ENCODE measurements at regions not wholly inside any gene's neighbourhood (a gene's known extent, or its start where the extent isn't known, plus 50 kb on each side); places are given as distances from the start of the nearest gene placed in this dataset.

- intact Hi-C loops (cut with micrococcal nuclease) = no loop called here
- H3K27me3 Mint-ChIP-seq (ENCODE audit: low read depth in 2 of 2) = peaks cover 12 to 44% of the 10 kb centered on the region in 2 donors
- H3K27me3 ChIP-seq (ENCODE audit: control insufficient read depth, insufficient read depth, low read length) = no peaks in the 10 kb centered on the region
- no peaks in the 10 kb centered on the region for H3K4me1 Mint-ChIP-seq
- DNase-seq (no peak), ATAC-seq (no peak)
- H3K9me3 Mint-ChIP-seq = no peaks in the 10 kb centered on the region
- no peaks in the 10 kb centered on the region for H3K9me3 ChIP-seq (ENCODE audit: control insufficient read depth, insufficient read depth, low read length)
- no peaks in the 10 kb centered on the region for H3K36me3 ChIP-seq (ENCODE audit: control insufficient read depth, insufficient read depth, low read length)
- 67% methylated on average over 3 of the region's 3 CpGs for WGBS (ENCODE audit: insufficient coverage)
- H3K4me1 ChIP-seq (ENCODE audit: control insufficient read depth, insufficient read depth, low read length) = no peaks in the 10 kb centered on the region
- H3K27ac Mint-ChIP-seq = no peak overlapping the region
- TF ChIP-seq CTCF (IDR thresholded peaks at IDR 0.05) = no peak
- H3K4me3 Mint-ChIP-seq = no peak overlapping the region
- H3K4me3 ChIP-seq (ENCODE audit: low read length) = no peak overlapping the region
- H3K27ac ChIP-seq (ENCODE audit: low read length) = no peak overlapping the region
- no peaks in the 10 kb centered on the region for H3K36me3 Mint-ChIP-seq
Measured at GRCh38 chr3:38987456-38987855, 64.3 kb downstream of the SCN11A start.

DNA sequence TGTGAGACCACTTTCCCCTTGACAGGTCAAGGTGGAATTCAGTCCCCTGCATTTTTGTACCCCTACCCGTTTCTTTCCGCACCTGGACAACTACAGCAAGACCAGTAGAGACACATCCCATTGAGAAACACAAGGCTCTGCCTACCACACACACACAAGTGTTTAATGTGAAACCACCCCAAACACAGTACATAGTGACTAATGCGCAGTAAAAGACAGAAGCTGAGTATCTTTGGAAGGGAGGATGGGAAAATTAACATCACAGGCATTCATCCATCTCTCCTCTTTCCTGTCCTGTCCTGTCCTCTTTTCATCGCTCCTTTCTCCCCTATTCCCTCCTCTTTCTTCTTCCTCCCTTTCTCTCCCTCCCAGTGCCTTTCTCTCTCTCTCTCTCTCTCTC, 64.8 kb downstream of the SCN11A start:
- Mint-ChIP-seq H3K4me1 (no peaks in the 10 kb centered on the region), H3K27me3 (ENCODE audit: low read depth in 2 of 2) (peaks cover 10 to 39% of the 10 kb centered on the region in 2 donors), H3K36me3 (no peaks in the 10 kb centered on the region), H3K27ac (no peak overlapping the region), H3K4me3 (no peak overlapping the region), H3K9me3 (no peaks in the 10 kb centered on the region)
- intact Hi-C loops (cut with micrococcal nuclease) = no loop called here
- 86% methylated on average over 3 of the region's 4 CpGs for WGBS (ENCODE audit: insufficient coverage)
- no peaks in the 10 kb centered on the region for H3K36me3 ChIP-seq (ENCODE audit: control insufficient read depth, insufficient read depth, low read length)
- no peak for ATAC-seq
- no peaks in the 10 kb centered on the region for H3K9me3 ChIP-seq (ENCODE audit: control insufficient read depth, insufficient read depth, low read length)
- DNase-seq = no peak
- H3K27ac ChIP-seq (ENCODE audit: low read length) = no peak overlapping the region
- H3K4me3 ChIP-seq (ENCODE audit: low read length) = no peak overlapping the region
- H3K4me1 ChIP-seq (ENCODE audit: control insufficient read depth, insufficient read depth, low read length) = no peaks in the 10 kb centered on the region
- no peak for TF ChIP-seq CTCF (IDR thresholded peaks at IDR 0.05)
- no peaks in the 10 kb centered on the region for H3K27me3 ChIP-seq (ENCODE audit: control insufficient read depth, insufficient read depth, low read length)

DNA sequence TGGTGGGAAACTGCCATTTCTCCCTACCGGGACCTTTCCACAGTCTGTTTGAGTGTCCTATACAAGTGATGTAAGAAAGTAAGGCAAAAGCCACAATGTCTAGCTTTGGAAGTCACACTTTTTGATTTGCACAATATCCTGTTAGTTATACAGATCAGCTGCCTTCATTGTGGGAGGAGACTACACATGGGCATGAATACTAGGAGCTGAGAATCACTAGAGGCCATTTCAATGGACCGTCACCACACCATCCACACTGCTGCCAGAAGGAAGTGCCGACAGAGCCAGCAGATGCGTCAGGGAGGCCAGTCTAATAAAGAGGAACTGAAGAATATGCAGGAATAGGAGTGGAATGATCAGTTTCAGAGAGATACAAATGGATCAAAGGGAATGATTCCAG, 65.8 kb downstream of the SCN11A start:
- intact Hi-C loops (cut with micrococcal nuclease) = no loop called here
- no peaks in the 10 kb centered on the region for H3K36me3 ChIP-seq (ENCODE audit: control insufficient read depth, insufficient read depth, low read length)
- H3K27me3 ChIP-seq (ENCODE audit: control insufficient read depth, insufficient read depth, low read length) = no peaks in the 10 kb centered on the region
- H3K4me3 Mint-ChIP-seq = no peak overlapping the region
- DNase-seq = no peak
- no peaks in the 10 kb centered on the region for H3K4me1 Mint-ChIP-seq
- no peak overlapping the region for H3K27ac ChIP-seq (ENCODE audit: low read length)
- ATAC-seq = no peak
- 84% methylated on average over 4 of the region's 4 CpGs for WGBS (ENCODE audit: insufficient coverage)
- no peak for TF ChIP-seq CTCF (IDR thresholded peaks at IDR 0.05)
- peaks cover 10 to 46% of the 10 kb centered on the region in 2 donors for H3K27me3 Mint-ChIP-seq (ENCODE audit: low read depth in 2 of 2)
- H3K9me3 ChIP-seq (ENCODE audit: control insufficient read depth, insufficient read depth, low read length) = no peaks in the 10 kb centered on the region
- H3K4me1 ChIP-seq (ENCODE audit: control insufficient read depth, insufficient read depth, low read length) = no peaks in the 10 kb centered on the region
- H3K4me3 ChIP-seq (ENCODE audit: low read length) = no peak overlapping the region
- no peaks in the 10 kb centered on the region for H3K36me3 Mint-ChIP-seq
- H3K9me3 Mint-ChIP-seq = no peaks in the 10 kb centered on the region
- H3K27ac Mint-ChIP-seq = no peak overlapping the region

- H3K27me3 Mint-ChIP-seq (ENCODE audit: low read depth in 2 of 2) = peaks cover 10 to 43% of the 10 kb centered on the region in 2 donors
- Histone ChIP-seq H3K27me3 (ENCODE audit: control insufficient read depth, insufficient read depth, low read length) (no peaks in the 10 kb centered on the region), H3K9me3 (ENCODE audit: control insufficient read depth, insufficient read depth, low read length) (no peaks in the 10 kb centered on the region), H3K27ac (ENCODE audit: low read length) (no peak overlapping the region), H3K4me3 (ENCODE audit: low read length) (no peak overlapping the region), H3K36me3 (ENCODE audit: control insufficient read depth, insufficient read depth, low read length) (no peaks in the 10 kb centered on the region), H3K4me1 (ENCODE audit: control insufficient read depth, insufficient read depth, low read length) (no peaks in the 10 kb centered on the region)
- H3K4me3 Mint-ChIP-seq = no peak overlapping the region
- H3K27ac Mint-ChIP-seq = no peak overlapping the region
- DNase-seq = no peak
- TF ChIP-seq CTCF (IDR thresholded peaks at IDR 0.05) = no peak
- no peak for ATAC-seq
- intact Hi-C loops (cut with micrococcal nuclease) = no loop called here
- H3K9me3 Mint-ChIP-seq = no peaks in the 10 kb centered on the region
- H3K36me3 Mint-ChIP-seq = no peaks in the 10 kb centered on the region
- H3K4me1 Mint-ChIP-seq = peaks cover 0 to 2% of the 10 kb centered on the region in 2 donors
Measured at GRCh38 chr3:38985581-38985980, 66.2 kb downstream of the SCN11A start.
